Retinal pigment epithelial cell (primary cell): ENCODE measurements at regions not wholly inside any gene's neighbourhood (a gene's known extent, or its start where the extent isn't known, plus 50 kb on each side); places are given as distances from the start of the nearest gene placed in this dataset.

Experiments used
- DNase-seq: peaks from one replicate; pipeline ENCODE4 v3.0.0-alpha.2; 2010; ENCODE audit warnings: low read depth
- H3K4me3 ChIP-seq: 2 replicates; pipeline ENCODE4 v1.5.1; 2011; ENCODE audit warnings: mild to moderate bottlenecking, low read length, control low read depth, moderate library complexity
- CTCF ChIP-seq: conservative IDR thresholded peaks from 2 replicates; pipeline ENCODE4 v1.5.1; 2011; ENCODE audit warnings: low read depth, low read length, control low read depth, inconsistent platforms

GRCh38 chr5:125888358-125888757 lies 534.9 kb upstream of the GRAMD2B start:
- TF ChIP-seq CTCF: no peak

GRCh38 chr5:125890511-125890931 lies 532.7 kb upstream of the GRAMD2B start:
- no peak overlapping the region for H3K4me3 ChIP-seq
- no peak for TF ChIP-seq CTCF
- no peak for DNase-seq

More at GRCh38 chr5:125888358-125888757, 534.9 kb upstream of the GRAMD2B start:
- no peak for DNase-seq
- no peak overlapping the region for H3K4me3 ChIP-seq

- no peak for TF ChIP-seq CTCF
- no peak for DNase-seq
- H3K4me3 ChIP-seq: no peak overlapping the region
These were observed 532.0 kb upstream of the GRAMD2B start for GRCh38 chr5:125891061-125891725.

- H3K4me3 ChIP-seq: no peak overlapping the region
- DNase-seq: peak; percentile 47
- no peak for TF ChIP-seq CTCF
These were observed 528.8 kb upstream of the GRAMD2B start for GRCh38 chr5:125894383-125894782.

GRCh38 chr5:125896368-125896767 lies 526.8 kb upstream of the GRAMD2B start:
- H3K4me3 ChIP-seq: no peak overlapping the region
- no peak for DNase-seq
- TF ChIP-seq CTCF: no peak

GRCh38 chr5:125897089-125897488 lies 526.1 kb upstream of the GRAMD2B start:
- TF ChIP-seq CTCF: no peak
- DNase-seq: no peak
- H3K4me3 ChIP-seq: no peak overlapping the region

- H3K4me3 ChIP-seq: no peak overlapping the region
- TF ChIP-seq CTCF: no peak
- DNase-seq: no peak
These were observed 524.3 kb upstream of the GRAMD2B start for GRCh38 chr5:125898851-125899405.
